ENCODE measurements at regions not wholly inside any gene's neighbourhood (a gene's known extent, or its start where the extent isn't known, plus 50 kb on each side); places are given as distances from the start of the nearest gene placed in this dataset.

DNA sequence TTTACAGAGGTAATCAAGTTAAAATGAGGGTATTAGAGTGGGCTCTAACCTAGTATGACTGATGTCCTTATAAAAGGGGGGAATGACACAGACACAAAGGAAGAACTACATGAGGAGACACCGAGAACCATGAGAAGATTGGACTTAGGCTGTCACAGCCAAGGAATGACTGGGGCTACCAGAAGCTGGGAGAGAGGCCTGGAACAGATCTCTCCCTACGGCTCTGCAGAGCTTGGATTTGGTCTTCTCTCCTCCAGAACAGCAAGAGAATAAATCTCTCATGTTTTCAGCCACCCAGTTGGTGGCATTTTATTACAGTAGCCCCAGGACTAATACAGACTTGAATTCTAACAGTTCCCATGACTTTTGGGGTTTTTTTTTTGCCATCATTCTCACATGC, 110.8 kb downstream of the PSMG1 start:
- TF ChIP-seq CTCF (IDR thresholded peaks at IDR 0.05): no peak
- TF ChIP-seq POLR2A (IDR thresholded peaks at IDR 0.05): no peak
- no peak for TF ChIP-seq EP300 (IDR thresholded peaks at IDR 0.05)

All from upper lobe of left lung (tissue), 4 donors.